Motor neuron (in vitro differentiated cells): ENCODE measurements at regions not wholly inside any gene's neighbourhood (a gene's known extent, or its start where the extent isn't known, plus 50 kb on each side); places are given as distances from the start of the nearest gene placed in this dataset.

Source experiments
- ATAC-seq, 8 experiments: fragments of 200-7000 bp; cut with Tn5 transposase; replicated peaks in 6 of 8; 2 replicates each; pipeline ENCODE4 v1.8.0; 2021; ENCODE audit warnings: mild to moderate bottlenecking in 8 of 8, moderate library complexity in 8 of 8
- H3K27ac ChIP-seq, 2 donors: fragments of 250-450 bp; sonication (Bioruptor Pico); 2 replicates each; pipeline ENCODE4 v1.9.0; 2021; ENCODE audit warnings: antibody characterized with exemption in 2 of 2, mild to moderate bottlenecking in 2 of 2, moderate library complexity in 1 of 2
- H3K4me1 ChIP-seq, 2 donors: fragments of 250-450 bp; sonication (Bioruptor Pico); replicated peaks in 1 of 2; 2 replicates each; pipeline ENCODE4 v1.6.1; 2021; ENCODE audit warnings: antibody characterized with exemption in 2 of 2, mild to moderate bottlenecking in 2 of 2, moderate library complexity in 1 of 2
- H3K4me3 ChIP-seq, 5 donors: fragments of 250-450 bp; sonication (Bioruptor Pico); 2 replicates each; pipeline ENCODE4 v1.9.0; 2021; ENCODE audit warnings: antibody characterized with exemption in 5 of 5, mild to moderate bottlenecking in 5 of 5, moderate library complexity in 4 of 5
- WGBS, 10 experiments: fragments of 450-650 bp; shearing (Covaris generic); methylation state at CpG; one replicate each; pipeline ENCODE4 v1.0.0; 2022; 5-methylcytosine and 5-hydroxymethylcytosine counted together
- in situ Hi-C, 9 experiments: fragments of 400-800 bp; cut with MboI; loops; one replicate each; pipeline ENCODE4 v1.15.0; 2021; ENCODE audit warnings: low sequenced_read_pairs in 9 of 9, low pct_unique_long_range_greater_than_20kb in 2 of 9; ENCODE audit not compliant: unreplicated experiment in 9 of 9

DNA sequence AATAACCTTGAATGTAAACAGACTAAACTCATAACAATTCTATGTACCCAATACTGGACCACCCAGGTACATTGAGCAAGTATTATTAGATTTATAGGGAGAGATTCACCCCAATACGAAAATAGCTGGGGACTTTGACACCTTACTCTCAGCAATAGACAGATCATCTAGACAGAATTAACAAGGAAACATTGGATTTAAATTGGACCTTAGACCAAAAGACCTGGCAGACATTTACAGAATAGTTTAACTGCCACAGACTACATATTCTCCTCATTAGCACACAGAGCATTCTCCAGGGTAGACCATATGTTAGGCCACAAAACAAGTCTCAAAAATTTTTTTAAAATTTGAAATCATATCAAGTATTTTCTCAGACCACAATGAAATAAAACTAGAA lies 397.4 kb downstream of the PIK3R1 start:
- WGBS, 10 experiments: 25 to 100% (median 82%) methylated on average over 1 of the region's 1 CpG; no CpG with 5 or more reads in 2 of the 10 experiments
- ATAC-seq: no peak

GRCh38 chr5:68618501-68618900 lies 402.9 kb downstream of the PIK3R1 start:
- 42 to 100% (median 83%) methylated on average over 2 of the region's 2 CpGs; no CpG with 5 or more reads in 2 of the 10 experiments for WGBS, 10 experiments
- no peak overlapping the region for H3K27ac ChIP-seq
- H3K4me1 ChIP-seq: peaks cover 0 to 4% of the 10 kb centered on the region in 2 donors
- no peak for ATAC-seq
- in situ Hi-C loops: no loop called here
- no peak overlapping the region for H3K4me3 ChIP-seq

More for the DNA sequence above, 397.4 kb downstream of the PIK3R1 start:
- in situ Hi-C loops: no loop called here
- no peaks in the 10 kb centered on the region for H3K4me1 ChIP-seq
- H3K4me3 ChIP-seq: no peak overlapping the region
- H3K27ac ChIP-seq: no peak overlapping the region

DNA sequence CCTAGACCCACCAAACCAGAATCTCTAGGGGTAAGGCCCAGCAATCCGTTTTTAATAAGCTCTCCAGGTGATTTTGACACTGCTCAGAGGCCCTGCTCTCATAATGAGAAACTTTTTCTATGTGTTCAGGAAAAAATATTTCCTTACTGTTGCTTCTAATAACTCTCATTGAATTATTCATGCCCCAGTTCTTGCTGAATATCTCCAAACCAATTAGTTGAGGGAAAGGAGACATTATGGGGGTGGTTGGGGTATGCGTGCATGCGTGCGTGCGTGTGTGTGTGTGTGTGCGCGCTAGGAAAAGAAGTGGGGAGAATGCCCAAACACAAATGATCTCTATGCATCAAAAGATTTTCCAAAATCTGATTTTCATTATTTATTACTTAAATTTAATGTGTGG lies 411.4 kb downstream of the PIK3R1 start:
- no peak for ATAC-seq
- in situ Hi-C loops: no loop called here
- no peaks in the 10 kb centered on the region for H3K4me1 ChIP-seq
- no peak overlapping the region for H3K4me3 ChIP-seq
- 71 to 100% (median 87%) methylated on average over 2 to 7 of the region's 7 CpGs; no CpG with 5 or more reads in 3 of the 10 experiments for WGBS, 10 experiments
- no peak overlapping the region for H3K27ac ChIP-seq

DNA sequence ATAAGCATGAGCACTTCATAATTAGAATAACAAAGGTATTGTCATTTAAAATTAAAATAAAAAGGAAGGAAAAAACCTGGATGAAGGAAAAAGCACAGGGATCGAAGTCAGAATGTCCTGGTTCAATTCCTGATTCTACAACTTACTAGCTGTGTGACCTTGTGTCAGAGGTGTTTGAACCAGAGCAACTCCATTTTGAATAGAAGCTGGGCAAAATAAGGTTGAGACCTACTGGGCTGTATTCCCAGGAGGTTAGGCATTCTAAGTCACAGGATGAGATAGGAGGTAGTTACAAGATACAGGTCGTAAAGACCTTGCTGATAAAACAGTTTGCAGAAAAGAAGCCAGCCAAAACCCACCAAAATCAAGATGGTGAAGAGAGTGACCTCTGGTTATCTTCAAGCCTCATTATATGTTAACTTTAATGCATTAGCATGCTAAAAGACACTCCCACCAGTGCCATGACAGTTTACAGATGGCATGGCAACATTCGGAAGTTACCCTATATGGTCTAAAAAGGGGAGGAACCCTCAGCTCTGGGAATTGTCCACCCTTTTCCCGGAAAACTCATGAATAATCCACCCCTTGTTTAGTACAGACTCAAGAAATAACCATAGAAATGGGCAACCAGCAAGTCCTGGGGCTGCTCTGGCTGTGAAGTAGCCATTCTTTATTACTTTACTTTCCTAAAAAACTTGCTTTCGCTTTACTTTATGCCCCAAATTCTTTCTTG lies 412.7 kb downstream of the PIK3R1 start:
- ATAC-seq: peak in 3 of 8 experiments; percentile 57 to 79 (median 62)
- Histone ChIP-seq H3K4me1 (no peaks in the 10 kb centered on the region), H3K4me3 (no peak overlapping the region), H3K27ac (no peak overlapping the region)
- in situ Hi-C loops: no loop called here
- WGBS, 10 experiments: 51 to 100% (median 80%) methylated on average over 1 to 5 of the region's 5 CpGs; no CpG with 5 or more reads in 1 of the 10 experiments

GRCh38 chr5:68630354-68630753 lies 414.8 kb downstream of the PIK3R1 start:
- in situ Hi-C loops: no loop called here
- Histone ChIP-seq H3K4me3 (no peak overlapping the region), H3K27ac (no peak overlapping the region), H3K4me1 (no peaks in the 10 kb centered on the region)
- no peak for ATAC-seq
- WGBS, 10 experiments: 67 to 100% (median 89%) methylated on average over 1 of the region's 1 CpG; no CpG with 5 or more reads in 3 of the 10 experiments

GRCh38 chr5:68631884-68632283 lies 416.3 kb downstream of the PIK3R1 start:
- in situ Hi-C loops: no loop called here
- H3K27ac ChIP-seq: no peak overlapping the region
- WGBS, 10 experiments: 22 to 100% (median 56%) methylated on average over 1 to 2 of the region's 2 CpGs; no CpG with 5 or more reads in 5 of the 10 experiments
- ATAC-seq: no peak
- H3K4me1 ChIP-seq: no peaks in the 10 kb centered on the region
- no peak overlapping the region for H3K4me3 ChIP-seq

DNA sequence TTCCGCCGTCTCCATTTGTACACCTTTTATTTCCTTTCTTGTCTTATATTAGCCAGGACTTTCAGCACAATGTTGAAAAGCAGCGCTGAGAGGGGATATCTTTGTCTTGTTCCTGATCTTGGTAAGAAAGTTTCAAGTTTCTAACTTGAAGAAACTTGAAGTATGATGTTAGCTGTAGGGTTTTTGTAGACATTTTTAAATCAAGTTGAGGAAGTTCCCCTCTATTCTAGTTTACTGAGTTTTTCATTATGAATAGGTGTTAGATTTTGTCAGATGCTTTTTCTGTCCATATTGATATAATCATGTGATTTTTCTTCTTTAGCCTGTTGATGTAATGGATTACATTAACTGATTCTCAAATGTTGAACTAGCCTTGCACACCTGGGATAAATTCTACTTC lies 425.7 kb downstream of the PIK3R1 start:
- in situ Hi-C loops: no loop called here
- H3K27ac ChIP-seq: no peak overlapping the region
- ATAC-seq: no peak
- WGBS, 10 experiments: 67 to 93% (median 81%) methylated on average over 1 to 3 of the region's 3 CpGs
- no peak overlapping the region for H3K4me3 ChIP-seq
- peaks cover 0 to 4% of the 10 kb centered on the region in 2 donors for H3K4me1 ChIP-seq

DNA sequence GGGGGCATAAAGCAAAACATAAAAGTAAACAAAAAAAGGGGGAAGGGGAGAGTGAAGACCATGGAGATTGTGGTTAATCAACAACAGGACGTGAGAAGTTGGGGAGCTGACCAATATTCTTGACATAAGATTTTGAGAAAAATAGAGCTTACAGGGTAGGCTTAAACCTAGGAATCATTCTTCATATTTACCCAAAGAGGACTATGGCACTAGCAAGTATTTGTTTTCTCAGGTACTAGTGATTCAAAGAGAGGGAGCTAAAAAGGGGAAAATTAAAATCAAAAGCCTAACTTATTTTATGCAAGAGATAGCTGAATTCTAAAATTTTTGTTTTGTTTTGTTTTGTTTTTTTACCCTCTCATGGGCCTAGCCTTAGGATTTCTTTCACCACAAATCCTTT lies 427.5 kb downstream of the PIK3R1 start:
- Histone ChIP-seq H3K27ac (no peak overlapping the region), H3K4me3 (no peak overlapping the region), H3K4me1 (peaks cover 0 to 4% of the 10 kb centered on the region in 2 donors)
- WGBS, 10 experiments: 0 to 56% (median 0%) methylated on average over 1 of the region's 1 CpG; no CpG with 5 or more reads in 1 of the 10 experiments
- in situ Hi-C loops: no loop called here
- no peak for ATAC-seq

DNA sequence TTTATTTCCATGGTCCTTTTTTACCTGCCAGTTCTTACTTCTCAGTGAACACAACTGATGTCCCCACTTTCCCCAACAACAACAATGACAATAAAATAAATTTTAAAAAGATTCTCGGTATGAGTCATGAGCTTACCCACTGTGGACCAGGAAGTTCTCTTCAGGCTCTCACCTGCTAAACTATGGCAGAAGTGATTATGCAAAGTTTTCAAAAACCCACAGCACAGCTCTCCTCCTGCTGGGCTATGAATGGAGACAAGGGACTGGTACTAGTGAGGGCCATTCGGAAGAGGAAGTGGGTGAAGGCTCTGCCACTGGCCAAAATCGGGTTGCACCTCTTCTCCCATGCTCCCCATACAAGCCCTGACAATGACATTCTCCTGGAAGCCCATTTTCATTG lies 429.4 kb downstream of the PIK3R1 start:
- Histone ChIP-seq H3K27ac (no peak overlapping the region), H3K4me3 (no peak overlapping the region), H3K4me1 (peaks cover 0 to 4% of the 10 kb centered on the region in 2 donors)
- 60 to 86% (median 70%) methylated on average over 1 to 3 of the region's 3 CpGs; no CpG with 5 or more reads in 5 of the 10 experiments for WGBS, 10 experiments
- no peak for ATAC-seq
- in situ Hi-C loops: no loop called here

DNA sequence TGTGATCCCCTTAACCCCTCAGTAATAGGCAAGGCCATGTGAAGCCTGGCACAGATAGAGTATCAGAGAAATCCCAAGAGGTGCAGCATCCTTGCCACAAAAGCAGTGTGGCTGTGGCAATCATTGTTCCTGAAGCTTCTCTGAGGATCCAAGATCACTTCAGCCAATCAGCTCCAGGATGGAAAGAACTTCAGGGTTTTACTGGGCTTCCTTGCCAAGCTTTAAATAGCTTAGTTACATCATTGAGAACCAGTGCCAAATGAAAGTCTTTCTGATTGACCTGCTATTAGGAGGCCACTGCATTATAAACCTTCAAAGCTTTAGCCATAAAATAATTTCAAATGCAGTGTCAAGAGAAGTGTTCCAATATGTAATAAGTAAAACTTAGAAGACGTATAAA lies 430.6 kb downstream of the PIK3R1 start:
- in situ Hi-C loops: no loop called here
- 0 to 100% (median 63%) methylated on average over 1 of the region's 1 CpG; no CpG with 5 or more reads in 1 of the 10 experiments for WGBS, 10 experiments
- ATAC-seq: no peak

GRCh38 chr5:68647743-68648142 lies 432.2 kb downstream of the PIK3R1 start:
- H3K4me3 ChIP-seq: no peak overlapping the region
- in situ Hi-C loops: no loop called here
- no peak for ATAC-seq
- H3K4me1 ChIP-seq: peaks cover 0 to 13% of the 10 kb centered on the region in 2 donors
- WGBS, 10 experiments: 51 to 100% (median 85%) methylated on average over 1 to 3 of the region's 3 CpGs
- no peak overlapping the region for H3K27ac ChIP-seq

More for the DNA sequence above, 430.6 kb downstream of the PIK3R1 start:
- Histone ChIP-seq H3K27ac (no peak overlapping the region), H3K4me1 (peaks cover 0 to 4% of the 10 kb centered on the region in 2 donors), H3K4me3 (no peak overlapping the region)

GRCh38 chr5:68648944-68649857 lies 433.6 kb downstream of the PIK3R1 start:
- no peak overlapping the region for H3K27ac ChIP-seq
- peaks cover 0 to 14% of the 10 kb centered on the region in 2 donors for H3K4me1 ChIP-seq
- no peak for ATAC-seq
- no peak overlapping the region for H3K4me3 ChIP-seq
- in situ Hi-C loops: no loop called here
- 18 to 89% (median 67%) methylated on average over 2 to 8 of the region's 8 CpGs; no CpG with 5 or more reads in 1 of the 10 experiments for WGBS, 10 experiments

DNA sequence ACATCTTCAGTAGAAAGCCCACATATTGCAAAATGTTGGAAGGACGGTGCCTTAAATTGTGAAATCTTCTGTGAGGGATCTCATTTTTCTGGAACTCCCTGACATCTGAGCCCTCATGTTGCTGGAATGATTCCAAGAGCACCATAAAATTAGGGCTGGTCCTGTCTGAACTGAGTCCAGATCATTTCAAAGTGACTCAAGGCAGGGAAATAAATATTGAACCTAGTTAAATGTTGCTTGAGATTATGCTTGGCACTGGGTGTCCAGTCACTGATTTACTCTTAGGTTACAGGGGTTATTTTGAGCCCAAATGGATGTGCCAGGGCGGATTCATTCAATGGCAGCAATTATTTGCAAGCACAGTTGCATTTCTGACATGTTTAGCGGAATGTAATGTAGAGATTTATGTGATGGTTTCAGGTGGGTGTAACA lies 437.0 kb downstream of the PIK3R1 start:
- ATAC-seq: peak in 2 of 8 experiments; percentile 96 to 98
- Histone ChIP-seq H3K4me1 (peaks cover 7 to 28% of the 10 kb centered on the region in 2 donors), H3K27ac (no peak overlapping the region), H3K4me3 (no peak overlapping the region)
- WGBS, 10 experiments: 43 to 91% (median 74%) methylated on average over 1 to 3 of the region's 3 CpGs; no CpG with 5 or more reads in 2 of the 10 experiments
- in situ Hi-C loops: loop anchor here in 1 of 9 experiments (25.0 kb wide), 1 partner anchor 340 kb away; no protein-coding TSS in a partner anchor
